ACC112 (cell line): ENCODE measurements at regions not wholly inside any gene's neighbourhood (a gene's known extent, or its start where the extent isn't known, plus 50 kb on each side); places are given as distances from the start of the nearest gene placed in this dataset.

ENCODE experiments used
- H2AFZ ChIP-seq: fragments of 200-600 bp; sonication (generic); one replicate; pipeline ENCODE4 v1.6.0; 2017; ENCODE audit warnings: antibody characterized with exemption, low read length; ENCODE audit not compliant: unreplicated experiment
- H3K27ac ChIP-seq: fragments of 200-600 bp; sonication (generic); 2 replicates; pipeline ENCODE4 v1.5.1; 2014; ENCODE audit warnings: low read depth, mild to moderate bottlenecking, antibody characterized with exemption, low read length, moderate library complexity
- H3K27me3 ChIP-seq: fragments of 200-600 bp; sonication (generic); 2 replicates; pipeline ENCODE4 v1.6.1; 2014; ENCODE audit warnings: mild to moderate bottlenecking, antibody characterized with exemption, low read length, moderate library complexity, mixed read lengths; ENCODE audit not compliant: insufficient read depth
- H3K36me3 ChIP-seq: fragments of 200-600 bp; sonication (generic); 2 replicates; pipeline ENCODE4 v1.6.1; 2016; ENCODE audit warnings: mild to moderate bottlenecking, antibody characterized with exemption, low read length, moderate library complexity, mixed read lengths; ENCODE audit not compliant: insufficient read depth
- H3K4me1 ChIP-seq: fragments of 200-600 bp; sonication (generic); one replicate; pipeline ENCODE4 v1.6.1; 2016; ENCODE audit warnings: low read length, mixed read lengths; ENCODE audit not compliant: insufficient read depth, unreplicated experiment, control insufficient read depth
- H3K4me3 ChIP-seq: fragments of 200-600 bp; sonication (generic); 2 replicates; pipeline ENCODE4 v1.5.1; 2014; ENCODE audit warnings: mild to moderate bottlenecking, low read depth, low read length
- H3K79me2 ChIP-seq: fragments of 200-600 bp; sonication (generic); one replicate; pipeline ENCODE4 v1.6.0; 2016; ENCODE audit warnings: low read length; ENCODE audit not compliant: control insufficient read depth, unreplicated experiment, insufficient read depth

DNA sequence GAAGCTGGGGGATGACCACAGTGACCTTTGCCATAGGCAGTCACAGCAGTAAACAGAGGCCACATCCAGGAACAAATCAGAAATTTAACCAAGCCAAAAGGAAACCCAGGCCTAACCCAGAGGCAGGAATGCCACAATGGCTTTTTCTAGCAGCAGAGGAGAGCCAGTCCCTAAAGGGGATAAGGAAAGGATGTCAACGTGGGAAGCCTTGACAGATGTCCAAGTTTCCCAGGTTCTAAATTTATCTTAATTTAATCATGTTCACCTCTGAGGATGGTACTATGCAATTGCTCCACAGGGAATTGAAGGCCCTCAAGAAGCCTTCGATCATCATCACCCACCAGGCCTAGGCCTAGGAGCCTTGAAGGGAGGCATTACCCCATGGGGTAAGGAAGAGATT lies 374.7 kb downstream of the TNS1 start:
- Histone ChIP-seq H3K36me3 (no peaks in the 10 kb centered on the region), H2AFZ (no peak overlapping the region), H3K27me3 (peaks cover 3% of the 10 kb centered on the region), H3K79me2 (no peaks in the 10 kb centered on the region), H3K27ac (no peak overlapping the region), H3K4me1 (no peaks in the 10 kb centered on the region), H3K4me3 (no peak overlapping the region)

DNA sequence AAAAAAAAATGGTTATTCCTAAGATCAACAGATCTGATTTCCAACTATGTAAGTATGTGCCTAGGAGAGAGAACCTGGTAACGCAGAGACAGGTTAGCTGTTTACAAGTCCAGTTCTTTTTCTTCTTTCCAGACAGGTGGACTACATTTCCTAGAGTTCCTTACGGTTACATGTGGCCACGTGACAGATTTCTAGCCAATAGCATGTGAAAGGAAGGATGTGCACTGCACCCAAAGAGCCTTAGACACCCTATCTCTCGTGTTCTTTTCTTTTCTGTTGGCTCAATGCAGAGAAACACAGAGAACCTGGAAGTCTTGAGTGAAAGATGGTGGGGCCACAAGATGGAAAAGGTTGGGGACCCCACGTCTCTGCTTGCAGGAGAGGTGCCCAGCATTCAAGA lies 375.9 kb downstream of the TNS1 start:
- Histone ChIP-seq H3K4me3 (no peak overlapping the region), H3K27ac (no peak overlapping the region), H3K27me3 (peaks cover 3% of the 10 kb centered on the region), H3K79me2 (no peaks in the 10 kb centered on the region), H3K36me3 (no peaks in the 10 kb centered on the region), H3K4me1 (no peaks in the 10 kb centered on the region), H2AFZ (no peak overlapping the region)

DNA sequence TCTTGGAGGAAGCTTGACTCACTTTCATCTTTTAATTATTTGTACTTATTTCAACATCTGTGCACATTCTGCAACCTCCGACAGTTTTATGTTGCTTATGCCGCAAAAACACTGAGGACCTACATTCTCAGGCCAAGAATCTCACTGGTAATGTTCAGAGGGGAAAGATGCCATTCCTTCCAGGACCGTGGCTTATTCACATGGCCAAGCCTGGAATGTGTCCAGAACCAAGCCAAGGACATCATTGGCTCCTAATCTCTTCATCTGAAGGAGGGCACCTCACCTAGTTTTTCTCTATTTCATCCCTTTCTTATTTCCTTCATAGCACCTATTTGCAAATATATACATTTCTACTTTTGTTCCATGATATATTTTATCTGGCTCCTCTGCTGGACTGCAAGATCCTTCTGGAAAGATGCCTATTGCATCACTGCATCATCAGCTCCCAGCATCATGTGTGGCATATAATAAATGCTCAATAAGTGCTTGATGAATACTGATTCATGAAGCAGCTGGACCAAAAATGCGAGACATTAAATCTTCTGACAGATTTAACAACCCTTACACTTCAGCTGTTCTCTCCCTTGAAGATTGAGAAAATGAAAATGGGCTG lies 377.1 kb downstream of the TNS1 start:
- Histone ChIP-seq H3K36me3 (no peaks in the 10 kb centered on the region), H3K27me3 (peaks cover 5% of the 10 kb centered on the region; the same call in 1 of the 2 replicates), H2AFZ (no peak overlapping the region), H3K4me3 (no peak overlapping the region), H3K79me2 (no peaks in the 10 kb centered on the region), H3K27ac (no peak overlapping the region), H3K4me1 (no peaks in the 10 kb centered on the region)

DNA sequence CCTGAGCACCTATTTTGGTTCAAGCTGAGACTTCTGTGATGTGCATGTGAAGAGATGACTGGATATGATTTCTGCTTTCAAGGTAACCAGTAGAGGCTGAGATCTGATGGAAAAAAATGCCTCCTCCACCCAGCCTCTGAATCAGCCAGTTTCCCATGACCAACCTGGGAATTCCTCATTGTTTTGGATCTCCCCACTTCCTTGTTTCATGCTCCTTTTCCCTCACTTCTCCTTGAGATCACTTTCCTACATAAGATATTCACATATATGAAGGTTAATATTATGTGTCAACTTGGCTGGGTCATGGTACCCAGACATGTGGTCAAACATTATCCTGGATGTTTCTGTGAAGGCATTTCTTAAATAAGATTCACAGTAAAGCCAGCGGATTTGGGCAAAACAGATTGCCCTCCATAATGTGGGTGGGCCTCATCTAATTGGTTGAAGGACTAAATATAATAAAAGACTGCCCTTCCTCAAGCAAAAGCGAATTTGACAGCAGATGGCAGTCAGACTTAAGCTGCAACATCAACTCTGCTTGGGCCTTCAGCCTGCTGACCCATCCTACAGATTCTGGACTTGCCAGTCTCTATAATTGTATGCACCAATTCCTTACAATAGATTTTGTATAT lies 379.4 kb downstream of the TNS1 start:
- Histone ChIP-seq H3K27me3 (peaks cover 12% of the 10 kb centered on the region), H3K36me3 (no peaks in the 10 kb centered on the region), H3K4me3 (no peak overlapping the region), H3K4me1 (no peaks in the 10 kb centered on the region), H3K27ac (no peak overlapping the region), H2AFZ (no peak overlapping the region), H3K79me2 (no peaks in the 10 kb centered on the region)

DNA sequence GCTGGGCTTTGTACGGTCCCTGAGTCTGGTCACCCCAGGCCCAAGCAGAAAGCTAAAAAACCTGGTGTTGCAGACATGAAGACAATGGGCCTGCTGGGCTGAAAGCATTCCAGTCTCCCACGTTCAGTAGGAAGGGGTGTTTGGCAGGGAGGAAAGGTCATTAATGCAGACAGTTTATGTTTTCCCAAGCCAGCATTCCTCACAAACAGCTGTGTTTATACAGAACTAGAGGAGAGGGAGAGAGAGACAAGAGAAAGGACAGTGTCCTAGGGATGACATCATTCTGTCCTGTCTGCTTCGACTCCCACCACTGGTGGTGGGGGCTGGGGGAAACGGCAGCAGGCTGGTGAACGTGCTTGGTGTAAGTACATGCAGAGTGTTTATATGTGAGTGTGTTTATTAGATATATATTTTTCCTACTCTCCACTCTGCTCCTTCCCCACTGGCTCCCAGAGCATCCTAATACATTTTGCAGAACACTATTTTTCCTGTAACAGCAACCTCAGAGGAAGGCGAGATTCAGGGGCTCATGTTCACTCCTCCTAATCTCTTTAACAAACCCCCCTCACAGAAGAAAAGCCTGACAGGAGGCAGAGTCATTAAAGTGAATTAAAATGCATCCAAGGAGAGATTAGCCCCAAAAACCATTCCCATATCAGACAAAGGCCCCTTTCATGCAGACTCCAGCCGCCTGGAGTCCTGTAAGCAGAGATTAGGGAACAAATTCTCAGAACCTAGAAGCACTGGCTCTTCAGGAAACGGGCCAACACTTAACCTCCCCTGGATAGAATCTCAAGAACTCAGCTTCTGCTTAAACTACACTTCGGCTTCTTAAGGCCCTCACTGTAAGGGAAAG lies 380.4 kb downstream of the TNS1 start:
- no peak overlapping the region for H2AFZ ChIP-seq
- no peak overlapping the region for H3K4me3 ChIP-seq
- H3K36me3 ChIP-seq, result no peaks in the 10 kb centered on the region
- H3K27ac ChIP-seq, result no peak overlapping the region
- H3K79me2 ChIP-seq, result no peaks in the 10 kb centered on the region
- H3K27me3 ChIP-seq, result peaks cover 12% of the 10 kb centered on the region
- no peaks in the 10 kb centered on the region for H3K4me1 ChIP-seq

DNA sequence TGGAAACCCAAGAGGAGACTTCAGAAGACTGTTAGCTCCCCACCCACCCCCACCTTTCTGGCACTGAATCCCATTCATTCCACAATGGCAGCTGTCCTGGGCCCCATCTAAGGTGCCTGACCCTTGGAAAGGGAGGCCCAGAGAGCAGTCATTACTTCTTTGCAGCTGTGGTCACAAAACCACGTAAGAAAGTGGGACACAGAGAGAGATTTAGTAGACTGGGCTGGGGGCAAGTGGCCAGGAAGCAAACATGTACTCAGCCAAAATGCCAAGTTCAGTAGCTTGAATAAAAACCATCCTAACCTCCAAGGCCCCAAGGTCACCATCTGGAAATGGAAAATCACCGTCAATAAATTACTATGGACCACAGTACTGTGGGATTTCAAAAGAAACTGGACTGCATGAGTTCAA lies 381.4 kb downstream of the TNS1 start:
- H2AFZ ChIP-seq, result no peak overlapping the region
- no peaks in the 10 kb centered on the region for H3K4me1 ChIP-seq
- H3K27ac ChIP-seq, result no peak overlapping the region
- peaks cover 12% of the 10 kb centered on the region for H3K27me3 ChIP-seq
- no peaks in the 10 kb centered on the region for H3K79me2 ChIP-seq
- H3K4me3 ChIP-seq, result no peak overlapping the region
- H3K36me3 ChIP-seq, result no peaks in the 10 kb centered on the region

DNA sequence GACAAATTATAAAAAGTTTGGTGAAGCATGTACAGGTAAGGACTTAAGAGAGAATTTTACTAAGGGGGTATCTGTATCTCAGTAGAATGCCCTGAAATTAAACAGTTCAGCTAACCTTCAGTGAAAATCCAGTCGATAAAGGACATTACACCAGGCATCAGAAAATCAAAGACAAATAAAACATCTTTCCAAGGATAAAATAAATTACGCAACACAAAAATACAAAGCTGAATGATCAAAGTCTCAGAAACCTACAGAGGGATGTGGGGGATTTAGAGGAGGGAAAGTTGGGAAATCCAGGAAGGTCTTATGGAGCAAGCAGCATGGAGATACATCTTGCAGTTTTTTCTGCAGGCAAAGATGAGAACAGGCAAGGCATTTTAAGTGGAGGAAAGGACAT lies 384.1 kb downstream of the TNS1 start:
- H3K4me1 ChIP-seq, result no peaks in the 10 kb centered on the region
- H3K27me3 ChIP-seq, result peaks cover 21% of the 10 kb centered on the region
- no peaks in the 10 kb centered on the region for H3K36me3 ChIP-seq
- H3K79me2 ChIP-seq, result no peaks in the 10 kb centered on the region
- no peak overlapping the region for H2AFZ ChIP-seq
- no peak overlapping the region for H3K4me3 ChIP-seq
- H3K27ac ChIP-seq, result no peak overlapping the region

DNA sequence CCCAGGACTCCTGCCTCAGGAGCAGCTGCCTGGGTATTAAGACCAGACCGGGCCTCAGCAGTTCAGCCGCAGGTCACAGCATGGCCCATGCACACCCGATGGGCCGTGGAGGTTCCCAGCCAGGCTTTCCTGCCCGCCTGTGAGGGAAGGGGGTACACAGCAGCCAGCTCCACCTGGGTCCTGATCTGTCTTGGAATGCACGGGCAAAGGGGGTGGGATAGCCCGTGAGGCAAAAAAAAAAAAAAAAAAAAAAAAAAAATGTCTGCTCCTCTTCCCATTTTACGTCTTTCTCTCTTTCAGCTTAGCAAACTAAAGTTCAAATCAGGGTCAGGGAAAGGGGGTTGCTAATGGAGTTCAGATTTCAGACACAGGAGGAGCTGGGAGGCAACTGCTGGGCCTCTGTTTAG lies 385.2 kb downstream of the TNS1 start:
- Histone ChIP-seq H3K4me1 (no peaks in the 10 kb centered on the region), H3K4me3 (no peak overlapping the region), H3K27me3 (peaks cover 21% of the 10 kb centered on the region), H3K36me3 (no peaks in the 10 kb centered on the region), H2AFZ (no peak overlapping the region), H3K27ac (no peak overlapping the region), H3K79me2 (no peaks in the 10 kb centered on the region)

DNA sequence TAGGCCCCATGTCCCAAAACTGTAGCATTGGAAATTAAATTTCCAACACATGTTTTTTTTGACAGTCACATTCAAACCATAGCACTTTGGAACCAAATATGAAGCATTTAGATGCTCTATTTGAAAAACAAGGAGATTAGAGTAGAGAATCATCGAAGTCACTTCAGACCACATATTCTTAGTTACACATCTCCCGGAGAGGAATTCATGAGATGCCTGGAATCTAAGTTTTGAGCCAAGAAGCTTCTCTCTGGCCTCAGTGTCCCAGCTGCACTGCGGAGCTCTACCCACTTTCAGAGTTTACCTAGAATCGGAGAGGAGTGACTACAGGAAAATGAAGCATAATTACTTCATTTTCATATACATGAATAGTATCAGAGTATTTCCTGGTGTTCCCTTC lies 385.9 kb downstream of the TNS1 start:
- Histone ChIP-seq H3K36me3 (no peaks in the 10 kb centered on the region), H3K27me3 (peaks cover 21% of the 10 kb centered on the region; the same call in 1 of the 2 replicates)

DNA sequence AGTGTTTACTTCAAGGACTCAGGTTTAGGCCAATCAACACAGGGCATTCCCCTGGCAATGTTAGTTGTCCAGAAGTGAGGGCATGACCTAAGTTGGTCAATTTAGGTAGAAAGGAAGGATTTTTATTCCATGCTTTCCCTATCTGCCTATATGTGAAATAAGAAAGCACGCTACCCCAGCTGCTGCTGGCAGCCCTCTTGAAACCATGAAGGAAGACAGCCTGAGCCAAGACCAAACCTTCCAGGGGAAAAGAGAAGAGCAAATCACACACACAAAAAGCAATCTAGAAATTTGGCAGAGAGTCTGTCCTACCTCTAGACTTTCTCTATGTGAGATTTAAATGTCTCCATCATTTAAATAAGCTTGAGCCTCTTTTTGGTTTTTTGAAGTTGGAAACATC lies 387.6 kb downstream of the TNS1 start:
- Histone ChIP-seq H2AFZ (no peak overlapping the region), H3K27me3 (peaks cover 12% of the 10 kb centered on the region; the same call in 1 of the 2 replicates), H3K27ac (no peak overlapping the region), H3K4me1 (no peaks in the 10 kb centered on the region), H3K4me3 (no peak overlapping the region), H3K36me3 (no peaks in the 10 kb centered on the region), H3K79me2 (no peaks in the 10 kb centered on the region)

More for the DNA sequence above, 385.9 kb downstream of the TNS1 start:
- Histone ChIP-seq H3K4me1 (no peaks in the 10 kb centered on the region), H3K79me2 (no peaks in the 10 kb centered on the region), H3K27ac (no peak overlapping the region), H3K4me3 (no peak overlapping the region), H2AFZ (no peak overlapping the region)
